Fibroblast of upper back skin (primary cell): ENCODE measurements at regions not wholly inside any gene's neighbourhood (a gene's known extent, or its start where the extent isn't known, plus 50 kb on each side); places are given as distances from the start of the nearest gene placed in this dataset.

Experiments
- DNase-seq: peaks from one replicate; pipeline ENCODE4 v3.0.0-alpha.2; 2013

DNA sequence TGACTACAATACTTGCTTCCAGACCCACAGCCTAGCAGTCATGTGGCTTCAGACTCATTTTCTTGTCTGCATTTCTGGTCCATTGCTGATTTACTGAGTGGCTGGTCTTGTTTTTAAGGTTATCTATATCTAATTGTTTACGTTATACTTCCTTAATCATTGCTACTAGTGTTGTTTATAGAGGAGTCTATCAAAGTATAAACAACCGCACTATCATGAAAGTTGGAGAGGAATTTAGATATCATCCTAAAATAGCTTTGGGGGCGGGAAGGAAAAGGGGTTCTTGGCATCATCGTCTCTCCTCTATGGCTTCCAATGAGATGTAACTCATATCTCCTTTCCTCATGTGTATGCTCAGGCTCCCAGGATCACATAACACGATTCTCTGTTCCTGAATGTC, 372.1 kb upstream of the PBX1 start:
- DNase-seq: no peak

DNA sequence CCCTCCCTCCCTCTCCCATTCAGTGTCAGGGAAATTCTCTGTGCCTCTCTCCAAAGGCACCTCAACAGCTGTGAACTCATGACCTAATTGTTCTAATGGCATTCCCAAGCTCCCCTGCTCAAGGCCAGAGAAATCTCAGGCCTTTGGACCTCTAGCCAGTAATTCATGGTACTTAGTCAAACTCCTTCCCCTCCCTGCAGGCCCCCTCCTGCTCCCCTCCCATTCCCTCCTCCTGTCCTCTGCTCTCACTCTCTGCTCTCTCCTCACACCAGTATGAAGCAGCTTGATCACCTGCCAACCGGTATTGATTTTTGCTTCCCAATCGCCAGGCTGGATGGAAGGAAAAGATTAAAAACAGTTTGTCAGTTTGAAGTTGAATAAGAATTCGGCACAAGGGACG, 370.5 kb upstream of the PBX1 start:
- DNase-seq: no peak

DNA sequence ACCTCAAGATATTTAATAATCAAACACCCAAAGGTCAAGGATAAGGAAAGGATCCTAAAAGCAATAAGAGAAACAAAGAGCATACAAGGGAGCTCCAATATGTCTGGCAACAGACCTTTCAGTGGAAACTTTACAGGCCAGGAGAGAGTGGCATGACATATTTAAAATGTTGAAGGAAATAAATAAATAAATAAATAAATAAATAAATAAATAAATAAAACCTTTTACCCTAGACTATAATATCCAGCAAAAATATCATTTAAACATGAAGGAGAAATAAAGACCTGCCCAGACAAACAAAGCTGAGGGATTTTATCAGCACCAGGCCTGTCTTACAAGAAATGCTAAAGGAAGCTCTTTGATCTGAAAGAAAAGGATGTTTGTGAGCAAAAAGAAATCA, 367.8 kb upstream of the PBX1 start:
- DNase-seq: no peak

DNA sequence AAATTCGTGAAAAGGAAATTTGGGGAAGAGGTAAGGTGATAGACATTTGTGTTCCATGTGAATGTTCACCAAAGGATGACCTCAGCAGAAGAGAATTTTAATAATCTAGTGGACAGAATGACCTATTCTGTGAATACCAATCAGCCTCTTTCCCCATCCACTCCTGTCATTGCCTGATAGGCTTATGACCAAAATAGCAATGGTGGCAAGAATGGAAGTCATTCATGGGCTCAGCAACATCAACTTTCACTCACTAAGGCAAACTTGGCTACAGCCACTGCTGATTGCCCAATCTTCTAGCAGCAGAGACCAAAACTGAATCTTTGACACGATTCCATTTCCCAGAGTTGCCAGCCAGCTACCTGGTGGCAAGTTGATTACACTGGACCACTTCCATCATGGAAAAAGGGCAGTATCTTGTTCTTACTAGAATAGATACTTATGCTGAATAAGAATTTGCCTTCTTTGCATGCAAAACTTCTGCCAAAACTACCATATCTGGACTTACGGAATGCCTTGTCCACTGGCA, 348.7 kb upstream of the PBX1 start:
- no peak for DNase-seq

DNA sequence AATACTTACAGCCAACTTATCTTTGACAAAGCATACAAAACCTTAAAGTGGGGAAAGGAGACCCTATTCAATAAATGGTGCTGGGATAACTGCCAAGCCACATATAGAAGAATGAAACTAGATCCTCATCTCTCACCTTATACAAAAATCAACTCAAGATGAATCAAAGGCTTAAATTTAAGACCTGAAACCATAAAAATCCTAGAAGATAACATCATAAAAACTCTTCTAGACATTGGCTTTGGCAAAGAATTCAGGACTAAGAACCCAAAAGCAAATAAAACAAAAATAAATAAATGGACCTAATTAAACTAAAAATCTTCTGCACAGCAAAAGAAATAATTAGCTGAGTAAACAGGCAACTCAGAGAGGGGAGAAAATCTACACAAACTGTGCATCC, 335.6 kb upstream of the PBX1 start:
- no peak for DNase-seq

DNA sequence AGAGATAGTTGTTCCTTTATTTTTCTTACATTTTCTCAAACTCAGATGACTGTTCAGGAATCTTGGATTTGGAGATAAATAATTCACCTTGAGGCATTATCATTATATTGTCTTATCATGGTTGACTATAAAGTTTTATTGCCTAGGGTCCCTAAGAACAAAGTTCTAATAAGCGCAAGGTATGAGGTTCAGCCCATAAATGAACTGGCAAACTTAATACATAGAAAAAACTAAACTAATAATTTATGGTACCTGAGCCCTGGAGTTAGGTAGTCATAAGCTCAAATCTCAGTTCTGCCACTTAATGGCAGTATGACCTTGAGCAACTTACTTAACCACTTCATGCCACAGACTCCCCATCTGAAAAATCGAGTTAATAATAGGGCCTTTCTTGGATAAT, 334.0 kb upstream of the PBX1 start:
- DNase-seq: no peak

DNA sequence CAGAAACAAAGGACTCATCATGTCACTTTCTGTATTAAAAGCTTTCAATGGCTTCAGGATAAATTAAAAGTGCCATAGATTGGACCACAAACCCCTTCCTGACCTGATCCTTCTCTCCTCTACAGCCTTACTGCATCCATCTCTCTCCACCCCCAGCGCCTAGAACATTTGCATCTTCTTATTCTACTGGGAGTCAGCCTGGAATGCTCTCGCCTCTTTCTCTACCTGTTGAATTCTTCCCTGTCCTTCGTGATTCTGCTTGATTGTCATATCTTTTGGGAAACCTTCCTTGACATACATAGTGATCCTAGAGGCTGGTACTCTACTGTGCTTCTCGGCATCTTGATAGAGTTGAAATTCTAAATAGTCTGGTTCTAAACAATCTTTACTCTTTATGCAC, 332.0 kb upstream of the PBX1 start:
- no peak for DNase-seq

DNA sequence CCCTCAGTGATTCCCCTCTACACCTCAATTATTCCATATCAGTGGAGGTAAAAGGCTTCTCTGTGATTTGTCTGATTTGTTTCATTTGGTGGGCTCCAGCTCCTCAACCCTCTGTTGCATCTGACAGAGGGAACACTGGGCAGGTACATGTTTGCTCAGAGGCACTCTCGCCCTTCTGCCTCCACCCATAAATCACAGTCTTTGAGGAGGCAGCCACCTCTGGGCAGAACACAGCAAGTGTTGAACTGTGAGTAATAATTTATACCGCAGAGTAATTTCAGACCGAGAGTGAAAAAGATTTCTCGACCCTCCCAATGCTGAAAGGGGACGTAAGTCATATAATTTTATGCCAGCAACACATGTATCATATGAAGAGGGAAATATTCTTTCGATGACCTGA, 330.1 kb upstream of the PBX1 start:
- DNase-seq: no peak

DNA sequence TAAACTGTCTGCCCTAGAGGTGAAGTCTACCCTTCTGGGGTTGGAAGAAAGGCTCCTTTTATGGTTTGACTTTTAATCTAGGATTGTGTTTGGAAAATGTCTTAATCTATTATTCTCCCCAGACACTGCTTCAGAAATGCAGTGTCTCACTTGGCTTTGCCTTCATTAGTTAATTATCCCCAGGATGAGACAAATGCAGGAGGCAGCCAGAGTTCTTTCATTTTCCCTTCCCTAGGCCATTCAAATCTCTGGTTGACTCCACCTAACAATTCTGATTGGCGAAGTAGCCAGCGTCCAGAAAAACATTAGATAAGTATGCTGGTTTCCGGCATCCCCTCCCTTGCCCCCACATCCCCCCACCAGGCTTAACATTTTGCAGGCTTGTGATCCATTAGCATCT, 325.8 kb upstream of the PBX1 start:
- DNase-seq: no peak

DNA sequence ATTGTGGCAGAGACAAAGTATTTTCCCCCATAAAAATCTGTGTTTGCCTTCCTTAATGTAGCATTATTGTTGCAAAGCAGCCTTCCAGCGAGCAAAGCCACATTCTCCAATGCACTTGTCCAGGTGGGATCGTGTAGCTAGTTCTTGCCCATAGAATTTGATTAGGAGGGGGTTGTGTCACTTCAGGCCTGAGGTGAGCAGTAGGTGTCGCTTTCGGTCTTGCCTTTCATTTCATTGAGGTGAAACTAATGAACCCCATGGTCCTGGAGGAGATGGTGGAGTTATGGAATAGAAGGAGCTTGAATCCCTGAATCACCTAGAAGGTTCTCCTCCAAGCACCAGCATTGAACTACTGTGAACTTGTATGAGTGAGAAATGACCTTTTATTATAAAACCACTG, 318.9 kb upstream of the PBX1 start:
- peak; percentile 9 for DNase-seq

DNA sequence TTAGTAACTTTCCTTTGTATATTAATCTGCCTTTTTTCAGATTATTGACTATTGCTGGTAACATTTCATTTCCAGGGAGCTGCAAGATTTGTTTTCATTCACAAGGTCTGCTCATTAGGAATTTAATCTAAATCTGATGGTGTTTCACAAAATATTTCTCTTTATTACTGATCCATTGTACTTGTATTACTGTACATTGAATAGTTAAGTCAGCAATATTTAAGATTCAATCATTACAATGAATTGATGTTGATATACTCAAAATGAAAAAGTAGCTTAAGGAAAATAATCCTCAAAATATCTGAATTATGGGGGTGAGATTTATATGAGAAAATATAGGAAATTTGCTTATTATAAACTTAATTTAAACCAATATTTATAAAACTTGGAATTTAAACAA, 308.6 kb upstream of the PBX1 start:
- DNase-seq: no peak

DNA sequence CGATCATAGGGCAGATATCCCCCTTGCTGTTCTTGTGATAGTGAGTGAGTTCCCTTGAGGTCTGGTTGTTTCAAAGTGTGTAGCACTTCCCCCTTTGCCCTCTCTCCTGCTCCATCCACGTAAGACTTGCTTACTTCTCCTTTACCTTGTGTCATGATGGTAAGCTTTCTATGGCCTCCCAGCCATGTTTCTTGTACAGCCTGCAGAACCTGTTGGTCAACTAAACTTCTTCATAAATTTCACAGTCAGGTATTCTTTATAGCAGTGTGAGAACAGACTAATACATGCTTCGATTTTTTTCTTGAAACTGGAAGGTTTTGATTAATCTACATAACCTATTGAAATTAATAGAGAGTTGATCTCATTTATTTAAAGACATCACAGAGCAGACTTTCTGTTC, 302.5 kb upstream of the PBX1 start:
- DNase-seq: no peak

DNA sequence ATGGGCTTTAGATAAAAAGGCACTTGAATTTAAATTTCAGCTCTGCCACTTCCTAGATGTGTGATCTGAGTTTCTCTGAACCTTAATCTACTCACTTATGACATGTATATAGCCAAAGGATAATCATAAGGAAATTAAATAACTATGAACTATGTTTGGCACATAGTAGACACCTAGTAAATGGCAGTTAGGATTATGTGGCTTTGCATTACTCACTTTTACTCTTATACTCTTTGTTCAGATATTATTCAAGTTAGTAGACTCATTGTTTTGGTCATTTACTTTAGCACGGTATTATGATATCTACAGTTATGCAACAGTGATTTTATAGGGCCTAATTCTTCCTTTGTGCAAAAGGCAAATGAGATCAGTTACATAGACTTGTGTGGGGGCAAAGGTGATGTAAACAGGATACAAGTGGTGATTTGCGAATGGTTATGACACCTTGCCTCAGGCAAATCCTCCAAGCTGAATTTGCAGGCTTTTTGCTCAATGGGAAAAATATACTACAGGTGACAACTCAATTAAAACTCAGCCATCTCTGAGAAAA, 297.2 kb upstream of the PBX1 start:
- DNase-seq: no peak

DNA sequence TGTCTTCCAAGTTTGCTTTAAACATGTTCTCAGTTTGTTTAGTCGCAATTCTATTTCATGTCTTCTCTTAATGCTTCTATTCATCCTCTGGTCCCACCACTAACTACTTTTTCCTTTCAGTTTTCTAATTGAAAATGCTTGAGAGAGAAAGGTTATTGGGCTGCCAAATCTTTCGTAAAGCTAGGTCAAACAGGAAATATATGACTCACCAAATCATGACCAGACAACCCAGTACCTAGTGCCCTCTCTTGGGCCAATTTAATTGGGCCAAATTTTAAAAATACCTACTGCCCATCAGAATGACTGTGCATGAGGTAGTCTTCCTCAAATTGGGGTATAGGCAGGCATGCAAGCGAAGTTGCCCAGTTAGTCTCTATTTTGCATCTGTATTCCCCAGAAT, 295.4 kb upstream of the PBX1 start:
- DNase-seq: no peak

DNA sequence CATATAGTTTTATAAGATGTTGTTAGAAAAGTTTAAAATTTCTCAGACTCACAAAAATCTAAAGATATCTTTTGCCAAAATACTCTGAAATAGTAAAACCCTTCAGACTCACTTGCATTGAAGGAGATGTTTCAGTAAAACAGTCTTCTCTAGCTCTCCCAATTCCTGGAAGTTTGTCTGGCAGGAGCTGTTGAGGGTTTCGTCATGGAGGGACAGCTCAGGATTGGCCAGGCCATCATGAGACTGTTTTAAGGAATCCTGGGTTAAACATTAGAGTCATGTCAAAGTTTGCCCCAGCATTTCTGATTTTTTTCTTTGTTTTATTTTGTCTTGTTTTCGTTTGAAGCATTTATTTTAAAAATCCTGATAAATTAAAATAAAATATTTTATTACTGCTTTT, 293.8 kb upstream of the PBX1 start:
- DNase-seq: no peak

DNA sequence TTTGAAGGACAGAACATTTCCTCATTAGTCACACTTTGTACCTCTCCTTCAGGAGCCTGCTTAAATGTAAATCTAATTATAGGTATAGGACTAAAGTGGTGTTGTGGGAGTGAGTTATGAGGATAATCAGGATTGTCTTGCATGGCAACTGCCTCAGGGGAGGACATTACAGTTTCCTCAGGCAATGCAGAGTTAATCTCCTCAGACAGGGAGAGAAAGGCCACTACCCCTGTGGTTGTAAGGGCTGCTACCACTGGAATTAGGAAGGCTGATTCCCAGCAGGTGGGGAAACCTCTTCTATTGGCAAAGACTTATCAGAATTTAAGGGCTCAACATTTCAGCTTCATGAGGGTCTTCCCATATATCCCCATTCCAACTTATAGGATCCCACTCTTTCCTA, 286.8 kb upstream of the PBX1 start:
- DNase-seq: no peak

DNA sequence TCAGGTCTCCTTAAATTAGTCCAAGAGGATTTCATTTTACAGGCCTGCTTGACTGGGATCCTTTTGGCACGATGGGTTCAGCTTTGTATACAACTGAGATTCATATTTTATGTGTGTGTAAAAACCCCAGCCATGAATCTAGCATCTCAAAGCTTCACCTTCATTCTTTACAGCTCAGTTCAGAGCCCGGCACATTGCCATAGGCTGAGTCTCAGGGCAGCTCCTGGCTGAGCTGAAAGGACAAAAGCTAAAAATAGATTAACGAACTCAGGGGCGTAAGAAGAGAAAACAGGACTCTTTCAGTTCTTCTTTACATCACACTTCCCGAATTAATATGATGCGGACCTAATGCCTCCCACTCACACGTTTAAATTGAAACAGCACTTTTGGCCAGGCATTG, 262.8 kb upstream of the PBX1 start:
- DNase-seq: no peak

DNA sequence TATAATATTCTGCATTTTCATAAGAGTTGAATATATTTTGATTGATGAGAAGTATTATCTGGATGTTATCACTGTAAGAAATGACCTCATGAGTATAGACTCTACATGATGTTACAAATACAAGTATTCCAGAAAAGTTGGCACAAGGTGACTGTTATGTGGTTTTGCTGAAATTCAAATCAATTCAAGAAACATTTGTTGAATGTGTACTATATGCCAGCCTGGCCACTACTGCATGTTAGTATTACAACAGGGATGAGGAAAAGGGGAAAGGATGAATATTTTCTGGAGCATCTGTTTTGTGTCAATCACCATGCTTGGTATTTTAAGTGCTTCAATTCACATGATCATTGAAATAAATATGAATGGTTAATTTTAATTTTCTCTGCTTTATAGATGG, 250.9 kb upstream of the PBX1 start:
- peak; percentile 10 for DNase-seq

DNA sequence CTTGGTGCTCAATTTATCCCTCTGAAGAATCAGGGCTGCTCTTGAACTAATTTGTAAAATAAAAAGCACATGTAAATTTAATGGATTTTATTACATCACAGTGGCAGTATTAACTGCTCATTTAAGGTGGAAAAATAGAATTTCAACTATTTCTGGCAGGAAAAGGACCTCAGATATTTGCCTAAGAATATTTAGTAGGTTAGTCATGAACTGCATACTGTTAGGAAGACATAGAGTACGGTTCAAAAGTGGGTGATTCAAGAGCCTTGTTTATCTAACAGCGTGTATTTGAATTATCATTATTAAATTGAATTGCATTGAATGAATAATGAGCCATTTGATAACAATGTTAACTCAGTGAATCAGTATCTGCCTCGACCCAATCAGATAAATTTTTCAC, 248.8 kb upstream of the PBX1 start:
- peak; percentile 49 for DNase-seq

DNA sequence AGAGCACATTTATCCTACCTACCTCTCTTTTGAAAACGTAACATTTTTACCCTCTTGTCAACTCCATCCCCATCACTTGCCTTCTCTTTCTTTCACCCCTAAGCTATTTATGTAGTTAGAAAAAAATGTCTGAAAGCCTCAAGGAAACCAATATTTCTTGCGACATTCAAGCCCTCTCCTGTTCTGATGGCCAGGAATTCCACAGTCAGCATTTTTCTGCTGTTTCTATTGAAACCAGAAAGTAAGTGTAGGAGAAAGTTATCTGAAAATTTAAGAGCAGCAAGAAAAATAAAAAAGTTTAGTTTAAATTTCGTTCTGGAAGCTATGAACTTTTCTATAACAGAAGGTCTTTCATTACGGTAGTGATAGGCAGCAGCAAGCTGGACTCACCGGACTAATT, 247.6 kb upstream of the PBX1 start:
- peak; percentile 27 for DNase-seq

DNA sequence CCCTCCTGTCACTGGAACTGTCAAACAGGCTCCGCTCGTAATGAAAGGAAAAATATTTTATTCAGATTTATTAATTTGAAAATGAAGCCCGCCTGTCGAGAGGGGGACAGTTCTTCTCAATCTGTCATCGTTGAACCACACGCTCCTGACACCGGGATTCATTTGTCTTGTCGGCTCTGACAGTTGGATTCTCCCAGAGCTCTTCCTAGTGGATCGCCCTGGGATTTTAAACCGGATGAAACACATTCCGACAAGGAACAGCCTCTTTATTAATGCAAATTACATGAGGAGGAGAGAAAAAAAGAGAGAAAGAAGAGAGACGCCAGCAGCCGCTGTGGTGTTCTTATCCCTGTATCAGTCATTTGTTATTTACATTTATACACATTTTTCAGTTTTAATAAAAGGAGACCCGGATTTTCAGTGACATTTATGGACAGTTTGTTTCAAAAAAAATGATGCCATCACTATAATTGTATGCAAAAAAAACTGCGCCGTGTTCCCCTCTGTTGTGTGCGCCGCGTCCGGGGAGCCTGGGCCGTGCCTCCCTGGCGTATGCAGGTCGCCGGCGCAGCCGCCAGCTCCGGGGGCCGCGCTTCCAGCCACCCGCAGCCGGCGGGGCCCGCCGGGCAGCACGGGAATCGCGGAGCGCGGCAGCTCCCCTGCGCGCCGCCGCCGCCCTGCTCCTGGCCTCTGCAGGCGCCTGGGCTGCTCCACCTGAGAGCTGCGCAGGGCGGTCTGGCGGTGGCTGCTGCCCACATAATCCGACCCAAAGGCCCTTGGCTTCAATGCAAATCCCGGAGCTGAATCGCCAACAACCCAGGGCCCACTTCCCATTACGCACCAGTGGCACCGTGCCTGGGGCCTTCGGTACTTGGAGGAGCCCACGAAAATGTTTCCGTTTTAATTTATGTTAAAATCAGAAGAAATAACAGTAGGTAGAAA, 237.9 kb upstream of the PBX1 start:
- peak; percentile 4 for DNase-seq

DNA sequence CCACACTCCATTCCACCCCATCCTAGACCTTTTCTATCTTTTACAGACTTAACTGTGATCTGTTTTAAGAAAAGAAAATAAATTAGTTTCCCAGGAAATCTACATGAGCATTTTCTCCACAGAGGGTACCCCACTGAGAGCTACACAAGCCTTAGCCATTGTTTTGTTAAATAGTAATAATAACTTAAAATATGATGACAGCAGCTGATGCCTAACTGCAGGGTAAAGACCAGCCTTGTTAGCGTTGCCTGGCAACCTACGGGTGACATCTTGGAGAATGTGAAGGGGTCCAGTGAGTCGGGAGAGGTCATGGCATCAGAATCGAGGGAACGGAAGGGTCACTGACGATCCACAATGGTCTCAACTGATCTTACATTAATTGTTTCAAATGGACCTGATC, 233.2 kb upstream of the PBX1 start:
- no peak for DNase-seq

DNA sequence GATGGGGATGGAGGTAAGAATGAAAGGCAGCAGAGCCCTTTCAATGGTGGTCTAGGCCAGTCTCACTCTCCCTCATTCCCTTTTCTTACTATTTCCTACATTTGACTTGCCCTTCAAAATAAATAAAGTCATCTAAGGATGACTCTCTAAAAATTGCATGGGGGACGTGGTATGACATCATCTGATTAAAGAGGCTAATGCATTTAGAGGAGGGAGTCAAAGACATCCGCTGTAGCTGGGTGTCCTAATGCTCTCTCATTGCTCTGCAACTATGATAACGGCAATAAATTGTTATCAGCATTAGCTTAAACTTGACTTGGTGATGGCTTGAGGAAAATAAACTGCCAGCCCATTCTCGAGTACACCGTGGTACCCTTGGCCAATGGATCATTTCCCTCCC, 225.6 kb upstream of the PBX1 start:
- DNase-seq: no peak

DNA sequence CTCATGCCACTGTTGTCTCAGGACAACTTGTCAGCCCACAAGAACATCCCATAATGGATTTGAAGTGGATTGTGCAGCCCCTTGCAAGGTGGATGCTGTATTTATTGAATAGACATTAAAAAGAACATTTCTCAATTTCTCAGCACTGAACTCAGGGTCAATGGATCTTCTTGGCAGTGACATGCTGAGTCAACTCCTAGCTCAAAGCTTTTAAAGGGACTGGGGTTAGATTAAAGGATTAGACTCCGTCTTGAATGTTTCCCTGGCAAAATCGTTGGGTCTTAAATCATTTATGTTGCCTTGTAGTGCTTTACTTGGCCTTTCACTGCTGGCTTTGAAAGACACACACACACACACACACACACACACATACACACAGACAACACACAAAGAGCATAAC, 221.6 kb upstream of the PBX1 start:
- DNase-seq: no peak

DNA sequence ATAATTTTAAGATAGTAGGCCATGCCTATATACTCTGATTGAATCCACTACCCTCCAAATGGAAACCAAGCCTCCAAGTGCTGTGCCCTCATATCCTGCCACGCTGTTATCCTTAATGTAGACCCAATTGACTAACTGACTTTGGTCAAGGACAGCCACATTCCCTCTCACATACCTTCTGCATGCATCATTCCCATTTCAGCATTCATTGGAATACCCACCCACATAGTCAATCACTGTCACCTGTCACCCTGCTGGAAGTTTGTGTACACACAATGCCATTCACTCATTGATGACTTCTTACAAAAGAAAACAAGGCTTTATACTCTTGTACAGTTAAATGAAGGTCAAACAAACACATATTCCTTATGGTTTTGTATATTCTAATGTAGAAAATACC, 221.1 kb upstream of the PBX1 start:
- no peak for DNase-seq
